ENCODE measurements at regions not wholly inside any gene's neighbourhood (a gene's known extent, or its start where the extent isn't known, plus 50 kb on each side); places are given as distances from the start of the nearest gene placed in this dataset.

DNA sequence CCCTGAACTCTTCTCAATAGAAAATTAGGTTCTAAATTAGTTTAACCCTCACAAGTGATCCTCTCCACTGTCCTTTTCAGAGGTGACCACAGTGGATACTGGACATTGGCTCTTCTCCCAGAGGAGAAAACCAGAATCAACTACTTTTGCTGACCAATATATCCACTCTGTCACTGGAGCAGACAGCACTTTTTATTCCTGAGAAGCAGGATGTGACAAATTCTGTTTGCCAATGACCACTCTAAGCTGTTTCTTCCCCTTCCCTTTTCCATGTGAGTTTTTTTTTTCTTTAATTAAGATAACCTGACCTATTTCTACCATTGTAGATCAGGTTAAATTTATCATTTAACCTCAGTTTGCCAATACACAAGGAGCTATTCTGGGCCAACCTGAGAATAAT, 79.7 kb upstream of the ZNF280D start:
- H3F3A ChIP-seq (ENCODE audit: control insufficient read depth, insufficient read depth), result 0 out of 2 replicates have a peak, but pooled peaks cover 2% of the 10 kb centered on the region
- no peak overlapping the region for H3K4me3 ChIP-seq (ENCODE audit: low read length)
- no peaks in the 10 kb centered on the region for H3K27me3 ChIP-seq (ENCODE audit: control insufficient read depth, low read length)
- peaks cover 12% of the 10 kb centered on the region for H3K4me1 ChIP-seq (ENCODE audit: control insufficient read depth, low read length)
- H3K36me3 ChIP-seq (ENCODE audit: control insufficient read depth, low read length), result no peaks in the 10 kb centered on the region
- no peaks in the 10 kb centered on the region for H3K79me2 ChIP-seq (ENCODE audit: control insufficient read depth, low read length)
- no peak overlapping the region for H3K4me2 ChIP-seq (ENCODE audit: low read length)
- TF ChIP-seq, protein P1, sequence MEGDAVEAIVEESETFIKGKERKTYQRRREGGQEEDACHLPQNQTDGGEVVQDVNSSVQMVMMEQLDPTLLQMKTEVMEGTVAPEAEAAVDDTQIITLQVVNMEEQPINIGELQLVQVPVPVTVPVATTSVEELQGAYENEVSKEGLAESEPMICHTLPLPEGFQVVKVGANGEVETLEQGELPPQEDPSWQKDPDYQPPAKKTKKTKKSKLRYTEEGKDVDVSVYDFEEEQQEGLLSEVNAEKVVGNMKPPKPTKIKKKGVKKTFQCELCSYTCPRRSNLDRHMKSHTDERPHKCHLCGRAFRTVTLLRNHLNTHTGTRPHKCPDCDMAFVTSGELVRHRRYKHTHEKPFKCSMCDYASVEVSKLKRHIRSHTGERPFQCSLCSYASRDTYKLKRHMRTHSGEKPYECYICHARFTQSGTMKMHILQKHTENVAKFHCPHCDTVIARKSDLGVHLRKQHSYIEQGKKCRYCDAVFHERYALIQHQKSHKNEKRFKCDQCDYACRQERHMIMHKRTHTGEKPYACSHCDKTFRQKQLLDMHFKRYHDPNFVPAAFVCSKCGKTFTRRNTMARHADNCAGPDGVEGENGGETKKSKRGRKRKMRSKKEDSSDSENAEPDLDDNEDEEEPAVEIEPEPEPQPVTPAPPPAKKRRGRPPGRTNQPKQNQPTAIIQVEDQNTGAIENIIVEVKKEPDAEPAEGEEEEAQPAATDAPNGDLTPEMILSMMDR (IDR thresholded peaks at IDR 0.05; ENCODE audit: low read depth, low read length, poor library complexity, severe bottlenecking), result no peak
- TF ChIP-seq EZH2phosphoT487 (IDR thresholded peaks at IDR 0.05; ENCODE audit: borderline replicate concordance, low read length), result no peak
- H3K9me2 ChIP-seq (replicated peaks; ENCODE audit: control insufficient read depth, low read length), result no peaks in the 10 kb centered on the region
- H3K27ac ChIP-seq (ENCODE audit: low read depth, low read length), result no peak overlapping the region
- H3K9me3 ChIP-seq (ENCODE audit: control insufficient read depth, insufficient read depth, low read length), result peaks cover 18% of the 10 kb centered on the region; the same call in 1 of the 2 replicates
- no peaks in the 10 kb centered on the region for H4K20me1 ChIP-seq (ENCODE audit: control insufficient read depth, insufficient read depth, low read depth, low read length)

- Histone ChIP-seq H3K4me3 (ENCODE audit: low read length) (no peak overlapping the region), H3K4me1 (ENCODE audit: control insufficient read depth, low read length) (peaks cover 12% of the 10 kb centered on the region), H3K4me2 (ENCODE audit: low read length) (no peak overlapping the region), H4K20me1 (ENCODE audit: control insufficient read depth, insufficient read depth, low read depth, low read length) (no peaks in the 10 kb centered on the region), H3K27me3 (ENCODE audit: control insufficient read depth, low read length) (no peaks in the 10 kb centered on the region), H3K9me2 (replicated peaks; ENCODE audit: control insufficient read depth, low read length) (no peaks in the 10 kb centered on the region), H3K79me2 (ENCODE audit: control insufficient read depth, low read length) (no peaks in the 10 kb centered on the region), H3K36me3 (ENCODE audit: control insufficient read depth, low read length) (no peaks in the 10 kb centered on the region; the same call in 1 of the 2 replicates), H3K9me3 (ENCODE audit: control insufficient read depth, insufficient read depth, low read length) (peaks cover 25% of the 10 kb centered on the region), H3K27ac (ENCODE audit: low read depth, low read length) (no peak overlapping the region), H3F3A (ENCODE audit: control insufficient read depth, insufficient read depth) (0 out of 2 replicates have a peak, but pooled peaks cover 2% of the 10 kb centered on the region)
- no peak for TF ChIP-seq EZH2phosphoT487 (IDR thresholded peaks at IDR 0.05; ENCODE audit: borderline replicate concordance, low read length)
- TF ChIP-seq, protein P1 (IDR thresholded peaks at IDR 0.05; ENCODE audit: low read depth, low read length, poor library complexity, severe bottlenecking), result no peak
Observed at GRCh38 chr15:56812221-56812620, 78.9 kb upstream of the ZNF280D start.

DNA sequence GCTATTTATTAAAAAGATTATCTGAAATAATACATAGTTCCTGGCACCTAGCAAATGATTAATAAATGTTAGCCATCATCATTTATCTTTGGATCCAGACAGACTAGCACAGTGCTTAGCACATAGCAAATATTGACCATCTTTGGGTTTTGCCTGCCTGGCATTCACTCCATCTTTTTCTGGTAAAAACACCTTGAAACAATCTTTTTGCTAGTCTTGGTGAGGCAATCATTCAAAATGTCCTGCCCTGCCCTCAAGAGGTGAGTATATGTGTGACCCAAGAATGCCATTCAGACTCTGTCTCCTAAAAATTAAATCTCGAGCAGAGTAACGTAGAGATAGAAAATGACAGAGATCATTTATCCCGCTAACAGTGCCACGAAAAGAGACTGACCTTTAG, 78.3 kb upstream of the ZNF280D start:
- peaks cover 12% of the 10 kb centered on the region for H3K4me1 ChIP-seq (ENCODE audit: control insufficient read depth, low read length)
- no peaks in the 10 kb centered on the region for H3K79me2 ChIP-seq (ENCODE audit: control insufficient read depth, low read length)
- TF ChIP-seq, protein P1 (IDR thresholded peaks at IDR 0.05; ENCODE audit: low read depth, low read length, poor library complexity, severe bottlenecking), result no peak
- TF ChIP-seq EZH2phosphoT487 (IDR thresholded peaks at IDR 0.05; ENCODE audit: borderline replicate concordance, low read length), result no peak
- no peaks in the 10 kb centered on the region for H3K27me3 ChIP-seq (ENCODE audit: control insufficient read depth, low read length)
- peaks cover 30% of the 10 kb centered on the region for H3K9me3 ChIP-seq (ENCODE audit: control insufficient read depth, insufficient read depth, low read length)
- no peaks in the 10 kb centered on the region for H4K20me1 ChIP-seq (ENCODE audit: control insufficient read depth, insufficient read depth, low read depth, low read length)
- H3K9me2 ChIP-seq (replicated peaks; ENCODE audit: control insufficient read depth, low read length), result no peaks in the 10 kb centered on the region
- no peak overlapping the region for H3K4me2 ChIP-seq (ENCODE audit: low read length)
- H3K27ac ChIP-seq (ENCODE audit: low read depth, low read length), result no peak overlapping the region
- H3K4me3 ChIP-seq (ENCODE audit: low read length), result no peak overlapping the region
- H3K36me3 ChIP-seq (ENCODE audit: control insufficient read depth, low read length), result no peaks in the 10 kb centered on the region; the same call in 1 of the 2 replicates
- 0 out of 2 replicates have a peak, but pooled peaks cover 2% of the 10 kb centered on the region for H3F3A ChIP-seq (ENCODE audit: control insufficient read depth, insufficient read depth)
